ENCODE measurements at regions not wholly inside any gene's neighbourhood (a gene's known extent, or its start where the extent isn't known, plus 50 kb on each side); places are given as distances from the start of the nearest gene placed in this dataset.

GRCh38 chr7:85950871-85951270, 692.8 kb upstream of the GRM3 start:
- TF ChIP-seq CTCF (IDR thresholded peaks at IDR 0.05 in 4 of 5, conservative IDR thresholded peaks at IDR 0.05 in 1 of 5) (no peak), POLR2A (IDR thresholded peaks at IDR 0.05) (no peak)
